Panc1 (cell line): ENCODE measurements at regions not wholly inside any gene's neighbourhood (a gene's known extent, or its start where the extent isn't known, plus 50 kb on each side); places are given as distances from the start of the nearest gene placed in this dataset.

Experiments used
- ATAC-seq: fragments of 200-7000 bp; cut with Tn5 transposase; 2 replicates; pipeline ENCODE4 v1.9.1; 2020; ENCODE audit warnings: mild to moderate bottlenecking, moderate library complexity
- BruUV-seq: library from RNA; stranded (reverse); fragments of 400-500 nt; replicated peaks from 2 replicates; lab custom pipeline; 2021; lab: Mats Ljungman, UMichigan
- CTCF ChIA-PET: fragments of 300-600 bp; sonication (Branson Sonifier 250); formaldehyde crosslinking; loops from one replicate; lab custom pipeline; 2022; ENCODE audit warnings: antibody characterized with exemption; lab: Charles Lee
- POLR2A ChIA-PET: fragments of 300-600 bp; sonication (Branson Sonifier 250); formaldehyde crosslinking; loops from one replicate; lab custom pipeline; 2022; ENCODE audit warnings: antibody characterized with exemption; lab: Charles Lee
- DNase-seq: peaks from one replicate; pipeline ENCODE4 v3.0.0-alpha.2; 2010; ENCODE audit warnings: low read depth, low spot score
- H3K27ac ChIP-seq: 2 replicates; pipeline ENCODE4 v1.5.1; 2011; ENCODE audit warnings: mild to moderate bottlenecking, low read length, inconsistent platforms
- H3K27me3 ChIP-seq: fragments of 200-500 bp; sonication (Bioruptor generic); 2 replicates; pipeline ENCODE4 v1.6.0; 2014; ENCODE audit warnings: low read length, inconsistent platforms; ENCODE audit not compliant: control insufficient read depth, insufficient read depth
- H3K36me3 ChIP-seq: fragments of 200-500 bp; sonication (Bioruptor generic); 2 replicates; pipeline ENCODE4 v1.5.1; 2014; ENCODE audit warnings: inconsistent platforms, mild to moderate bottlenecking, low read length, moderate library complexity; ENCODE audit not compliant: control insufficient read depth, insufficient read depth
- H3K4me1 ChIP-seq: 2 replicates; pipeline ENCODE4 v1.5.1; 2011; ENCODE audit warnings: inconsistent platforms, mild to moderate bottlenecking, low read length, moderate library complexity; ENCODE audit not compliant: control insufficient read depth, insufficient read depth
- H3K4me3 ChIP-seq, 2 experiments: 2 replicates each; pipeline ENCODE4 v1.5.1; 2011 to 2012; ENCODE audit warnings: low read depth in 2 of 2, low read length in 2 of 2, mild to moderate bottlenecking in 2 of 2, inconsistent platforms in 1 of 2, moderate library complexity in 1 of 2
- H3K9me3 ChIP-seq: fragments of 200-500 bp; sonication (Bioruptor generic); 2 replicates; pipeline ENCODE4 v1.5.1; 2014; ENCODE audit warnings: low read depth, mild to moderate bottlenecking, inconsistent platforms, low read length, moderate library complexity; ENCODE audit not compliant: control insufficient read depth, insufficient read depth
- CTCF ChIP-seq: fragments of 450-650 bp; IDR thresholded peaks from 2 replicates; pipeline ENCODE4 v1.5.1; 2017; ENCODE audit warnings: mild to moderate bottlenecking
- POLR2AphosphoS5 ChIP-seq: IDR thresholded peaks from 2 replicates; pipeline ENCODE4 v1.6.1; 2012; ENCODE audit warnings: mild to moderate bottlenecking, low read depth, low read length, moderate library complexity
- REST ChIP-seq, 2 experiments: IDR thresholded peaks; 2 replicates each; pipeline ENCODE4 v1.6.1; 2011 to 2012; ENCODE audit warnings: low read depth in 2 of 2, control low read depth in 1 of 2, low read length in 1 of 2, mild to moderate bottlenecking in 1 of 2, moderate library complexity in 1 of 2; ENCODE audit not compliant: insufficient read depth in 1 of 2
- SIN3A ChIP-seq: IDR thresholded peaks from 2 replicates; pipeline ENCODE4 v1.6.1; 2012; ENCODE audit warnings: low read depth, mild to moderate bottlenecking, low read length, moderate library complexity, borderline replicate concordance; ENCODE audit not compliant: insufficient read depth
- TCF7L2 ChIP-seq: IDR thresholded peaks from 2 replicates; pipeline ENCODE4 v1.6.1; 2011; ENCODE audit warnings: mild to moderate bottlenecking, low read depth, low read length, inconsistent platforms
- in situ Hi-C: cut with HindIII; loops from 2 replicates; pipeline ENCODE4 v1.10.0; 2016; ENCODE audit warnings: low sequenced_read_pairs, low pct_unique_long_range_greater_than_20kb
- intact Hi-C: fragments of 100-400 bp; cut with micrococcal nuclease; formaldehyde crosslinking; loops from one replicate; pipeline ENCODE4 v1.10.0; 2022; ENCODE audit not compliant: unreplicated experiment

- CTCF ChIA-PET, result no interaction called here
- no TSS peak for BruUV-seq
- TF ChIP-seq POLR2AphosphoS5 (no peak), TCF7L2 (no peak)
Measured at GRCh38 chr17:6204203-6204722, 134.1 kb downstream of the WSCD1 start.

GRCh38 chr17:6196355-6196754 is 126.2 kb downstream of the WSCD1 start:
- no peak overlapping the region for H3K4me3 ChIP-seq
- H3K27me3 ChIP-seq, result no peaks in the 10 kb centered on the region; the same call in 1 of the 2 replicates
- BruUV-seq, result no TSS peak
- ATAC-seq, result no peak
- TF ChIP-seq POLR2AphosphoS5, result no peak
- TF ChIP-seq SIN3A, result no peak
- no peak for TF ChIP-seq REST (IDR thresholded peaks at IDR 0.05; ENCODE audit: insufficient read depth in 1 of 2, low read depth in 2 of 2, low read length in 1 of 2)
- TF ChIP-seq CTCF, result no peak
- TF ChIP-seq TCF7L2, result no peak
- intact Hi-C loops, result no loop called here
- no peak overlapping the region for H3K27ac ChIP-seq
- in situ Hi-C loops, result no loop called here
- DNase-seq, result no peak
- H3K9me3 ChIP-seq, result no peaks in the 10 kb centered on the region
- H3K36me3 ChIP-seq, result no peaks in the 10 kb centered on the region
- ChIA-PET POLR2A (no interaction called here), CTCF (no interaction called here)
- no peaks in the 10 kb centered on the region for H3K4me1 ChIP-seq

More at GRCh38 chr17:6204203-6204722, 134.1 kb downstream of the WSCD1 start:
- POLR2A ChIA-PET, result no interaction called here
- no peaks in the 10 kb centered on the region for H3K9me3 ChIP-seq
- in situ Hi-C loops (no loop called here), intact Hi-C loops (no loop called here)
- no peaks in the 10 kb centered on the region for H3K4me1 ChIP-seq
- H3K27ac ChIP-seq, result no peak overlapping the region
- H3K4me3 ChIP-seq, result no peak overlapping the region
- DNase-seq, result no peak
- H3K27me3 ChIP-seq, result peaks cover 6% of the 10 kb centered on the region
- no peak for ATAC-seq
- H3K36me3 ChIP-seq, result no peaks in the 10 kb centered on the region

- Histone ChIP-seq H3K9me3 (no peaks in the 10 kb centered on the region), H3K4me1 (no peaks in the 10 kb centered on the region), H3K4me3 (no peak overlapping the region), H3K36me3 (no peaks in the 10 kb centered on the region), H3K27ac (no peak overlapping the region), H3K27me3 (no peaks in the 10 kb centered on the region; the same call in 1 of the 2 replicates)
- CTCF ChIA-PET, result no interaction called here
- ATAC-seq (no peak), DNase-seq (no peak)
- POLR2A ChIA-PET, result no interaction called here
- in situ Hi-C loops, result no loop called here
- no TSS peak for BruUV-seq
- TF ChIP-seq POLR2AphosphoS5 (no peak), SIN3A (no peak), CTCF (no peak), REST (IDR thresholded peaks at IDR 0.05; ENCODE audit: insufficient read depth in 1 of 2, low read depth in 2 of 2, low read length in 1 of 2) (no peak), TCF7L2 (no peak)
- intact Hi-C loops, result no loop called here
Measured at GRCh38 chr17:6195123-6195522, 124.9 kb downstream of the WSCD1 start.
